WERI-Rb-1 (cell line): ENCODE measurements at regions not wholly inside any gene's neighbourhood (a gene's known extent, or its start where the extent isn't known, plus 50 kb on each side); places are given as distances from the start of the nearest gene placed in this dataset.
"Not testable (repeated sequence)": the region's sequence is repeated elsewhere in the genome, so short reads cannot be mapped to it uniquely, and the experiment has no call there.

Experiments used
- DNase-seq: peaks from one replicate; pipeline ENCODE4 v3.0.0-alpha.2; 2020
- H3K27ac ChIP-seq: fragments of 250-450 bp; sonication (Bioruptor Pico); 2 replicates; pipeline ENCODE4 v1.5.1; 2020; ENCODE audit warnings: mild to moderate bottlenecking, moderate library complexity
- H3K27me3 ChIP-seq: fragments of 250-450 bp; sonication (Bioruptor Pico); 2 replicates; pipeline ENCODE4 v1.5.1; 2021; ENCODE audit warnings: mild to moderate bottlenecking, low read depth, moderate library complexity; ENCODE audit not compliant: insufficient read depth, severe bottlenecking
- H3K36me3 ChIP-seq: fragments of 250-450 bp; sonication (Bioruptor Pico); 2 replicates; pipeline ENCODE4 v1.5.1; 2020; ENCODE audit warnings: mild to moderate bottlenecking, moderate library complexity
- H3K4me3 ChIP-seq: 2 replicates; pipeline ENCODE4 v1.5.1; 2011; ENCODE audit warnings: low read depth, mild to moderate bottlenecking, control low read depth, low read length
- H3K9me3 ChIP-seq: fragments of 250-450 bp; sonication (Bioruptor Pico); 2 replicates; pipeline ENCODE4 v1.5.1; 2021; ENCODE audit warnings: mild to moderate bottlenecking, moderate library complexity; ENCODE audit not compliant: severe bottlenecking

DNA sequence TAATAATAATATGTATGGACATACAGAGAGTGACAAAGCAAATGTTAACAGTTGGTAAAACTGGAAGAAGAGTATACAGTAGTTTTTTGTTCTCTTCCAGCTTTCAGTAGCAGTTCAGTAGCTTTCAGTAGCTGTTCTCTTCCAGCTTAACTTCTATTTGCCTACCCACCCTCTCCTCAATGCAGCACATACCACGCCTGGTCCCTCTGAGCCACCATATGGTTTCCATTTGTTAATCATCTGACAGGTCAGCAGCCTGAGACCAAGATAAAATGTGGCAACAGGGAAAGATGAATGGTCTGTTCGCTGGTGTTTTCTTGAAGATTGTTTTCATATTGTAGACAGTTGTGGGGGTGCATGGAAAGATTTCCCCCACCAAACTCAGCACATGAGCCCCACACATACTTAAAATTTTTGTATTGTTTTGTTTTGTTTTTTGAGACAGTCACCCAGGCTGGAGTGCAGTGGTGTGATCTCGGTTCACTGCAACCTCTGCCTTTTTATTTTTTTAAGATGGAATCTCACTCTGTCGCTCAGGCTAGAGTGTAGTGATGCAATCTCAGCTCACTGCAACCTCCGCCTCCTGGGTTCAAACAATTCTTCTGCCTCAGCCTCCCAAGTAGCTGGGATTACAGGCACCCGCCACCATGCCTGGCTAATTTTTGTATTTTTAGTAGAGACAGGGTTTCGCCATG, 56.8 kb downstream of the ATP6V0E2 start:
- H3K27me3 ChIP-seq, H3K36me3 ChIP-seq, H3K27ac ChIP-seq, H3K4me3 ChIP-seq, H3K9me3 ChIP-seq: not testable (repeated sequence)
- DNase-seq: peak; percentile 65

DNA sequence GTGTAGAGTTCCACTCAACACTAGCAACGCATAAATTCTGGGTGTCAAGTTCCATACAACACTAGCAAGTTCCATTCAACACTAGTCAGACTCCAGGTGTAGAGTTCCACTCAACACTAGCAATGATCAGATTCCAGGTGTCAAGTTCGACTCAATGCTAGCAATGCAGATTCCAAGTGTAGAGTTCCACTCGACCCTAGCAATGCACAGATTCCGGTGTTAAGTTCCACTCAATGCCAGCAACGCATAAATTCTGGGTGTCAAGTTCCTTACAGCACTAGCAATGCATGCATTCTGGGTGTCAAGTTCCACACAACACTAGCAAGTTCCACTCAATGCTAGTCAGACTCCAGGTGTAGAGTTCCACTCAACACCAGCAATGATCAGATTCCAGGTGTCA, 60.0 kb downstream of the ATP6V0E2 start:
- not testable (repeated sequence) for H3K4me3 ChIP-seq, H3K9me3 ChIP-seq, DNase-seq, H3K27ac ChIP-seq, H3K27me3 ChIP-seq, H3K36me3 ChIP-seq

- not testable (repeated sequence) for H3K27me3 ChIP-seq, H3K36me3 ChIP-seq, H3K27ac ChIP-seq, DNase-seq, H3K9me3 ChIP-seq, H3K4me3 ChIP-seq
Observed at GRCh38 chr7:149947346-149947745, 73.6 kb downstream of the ATP6V0E2 start.

- DNase-seq, H3K4me3 ChIP-seq, H3K27ac ChIP-seq, H3K9me3 ChIP-seq, H3K36me3 ChIP-seq, H3K27me3 ChIP-seq: not testable (repeated sequence)
Observed at GRCh38 chr7:149948444-149948843, 74.7 kb downstream of the ATP6V0E2 start.

- H3K36me3 ChIP-seq, H3K27me3 ChIP-seq, H3K4me3 ChIP-seq, H3K9me3 ChIP-seq, H3K27ac ChIP-seq: not testable (repeated sequence)
- DNase-seq: peak; percentile 18
Observed at GRCh38 chr7:149949863-149950577, 76.3 kb downstream of the ATP6V0E2 start.

DNA sequence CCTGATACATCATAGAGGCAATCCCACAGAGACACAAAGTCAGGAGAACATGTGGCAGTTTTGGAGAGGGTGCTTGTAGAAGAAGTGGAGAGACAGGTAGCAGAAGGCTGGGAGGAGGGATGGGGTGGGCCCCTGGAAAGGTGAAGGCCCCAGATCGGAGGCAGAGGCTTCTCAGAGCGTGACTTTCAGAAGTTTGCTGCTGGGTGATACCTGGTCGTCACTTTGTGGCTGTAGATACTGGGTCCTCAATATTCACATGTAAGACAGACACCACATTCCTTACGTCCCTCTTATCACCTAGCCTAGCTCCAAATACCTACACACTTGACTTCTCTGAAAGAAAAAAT, 76.8 kb downstream of the ATP6V0E2 start:
- H3K4me3 ChIP-seq, H3K27me3 ChIP-seq, DNase-seq, H3K36me3 ChIP-seq, H3K27ac ChIP-seq, H3K9me3 ChIP-seq: not testable (repeated sequence)

GRCh38 chr7:149951579-149951978, 77.8 kb downstream of the ATP6V0E2 start:
- not testable (repeated sequence) for H3K4me3 ChIP-seq, H3K36me3 ChIP-seq, H3K27me3 ChIP-seq, H3K9me3 ChIP-seq, H3K27ac ChIP-seq
- DNase-seq: peak; percentile 52

DNA sequence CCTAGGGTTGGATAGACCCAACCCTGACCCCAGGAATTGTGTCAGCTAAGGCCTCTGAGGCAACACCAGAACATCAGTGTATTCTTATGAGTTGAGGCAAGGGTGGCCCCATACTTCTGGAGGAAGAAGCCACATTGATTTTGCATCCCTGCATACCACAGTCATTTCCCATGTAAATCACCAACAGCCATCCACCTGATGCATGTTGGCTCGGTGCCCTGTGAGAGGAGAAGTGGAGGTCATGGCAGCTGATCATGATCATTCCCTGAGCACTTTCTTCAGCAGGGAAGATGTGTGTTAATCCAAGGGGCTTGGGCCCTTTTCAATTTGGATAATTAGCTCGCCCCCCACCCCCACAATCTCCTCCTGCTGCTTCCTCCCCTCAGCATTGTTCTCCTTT, 85.1 kb downstream of the ATP6V0E2 start:
- H3K36me3 ChIP-seq, H3K27ac ChIP-seq, H3K27me3 ChIP-seq, H3K9me3 ChIP-seq, H3K4me3 ChIP-seq: not testable (repeated sequence)
- peak; percentile 8 for DNase-seq

GRCh38 chr7:149960863-149961262, 87.1 kb downstream of the ATP6V0E2 start:
- H3K4me3 ChIP-seq, H3K36me3 ChIP-seq, DNase-seq, H3K9me3 ChIP-seq, H3K27me3 ChIP-seq, H3K27ac ChIP-seq: not testable (repeated sequence)

- DNase-seq, H3K36me3 ChIP-seq, H3K27me3 ChIP-seq, H3K9me3 ChIP-seq, H3K27ac ChIP-seq, H3K4me3 ChIP-seq: not testable (repeated sequence)
Observed at GRCh38 chr7:149961878-149962277, 88.1 kb downstream of the ATP6V0E2 start.

- H3K27me3 ChIP-seq, DNase-seq, H3K27ac ChIP-seq, H3K4me3 ChIP-seq, H3K9me3 ChIP-seq, H3K36me3 ChIP-seq: not testable (repeated sequence)
Observed at GRCh38 chr7:149962685-149963319, 89.0 kb downstream of the ATP6V0E2 start.

GRCh38 chr7:149963985-149964384, 90.2 kb downstream of the ATP6V0E2 start:
- not testable (repeated sequence) for H3K27ac ChIP-seq, H3K9me3 ChIP-seq, H3K36me3 ChIP-seq, H3K4me3 ChIP-seq, DNase-seq, H3K27me3 ChIP-seq

DNA sequence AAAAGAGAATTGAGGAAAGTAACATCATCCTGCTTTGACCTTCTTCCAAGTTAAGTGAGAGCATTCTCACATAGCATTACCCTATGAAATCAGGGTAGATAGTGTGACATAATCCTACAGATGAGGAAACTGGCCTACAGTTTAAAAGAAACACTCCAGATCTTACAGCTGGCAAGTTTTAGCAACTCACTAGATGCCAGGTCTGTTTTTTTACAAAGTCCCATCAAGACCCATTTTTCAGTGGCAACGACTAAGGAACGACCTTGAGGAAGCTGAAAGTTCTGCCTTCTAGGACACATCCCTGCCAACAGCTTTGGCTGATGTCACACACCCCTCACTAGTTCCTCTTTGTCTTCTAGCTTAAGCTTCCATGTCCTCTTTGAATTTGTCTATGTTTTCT, 92.7 kb downstream of the ATP6V0E2 start:
- DNase-seq, H3K36me3 ChIP-seq, H3K9me3 ChIP-seq, H3K27ac ChIP-seq, H3K4me3 ChIP-seq, H3K27me3 ChIP-seq: not testable (repeated sequence)

DNA sequence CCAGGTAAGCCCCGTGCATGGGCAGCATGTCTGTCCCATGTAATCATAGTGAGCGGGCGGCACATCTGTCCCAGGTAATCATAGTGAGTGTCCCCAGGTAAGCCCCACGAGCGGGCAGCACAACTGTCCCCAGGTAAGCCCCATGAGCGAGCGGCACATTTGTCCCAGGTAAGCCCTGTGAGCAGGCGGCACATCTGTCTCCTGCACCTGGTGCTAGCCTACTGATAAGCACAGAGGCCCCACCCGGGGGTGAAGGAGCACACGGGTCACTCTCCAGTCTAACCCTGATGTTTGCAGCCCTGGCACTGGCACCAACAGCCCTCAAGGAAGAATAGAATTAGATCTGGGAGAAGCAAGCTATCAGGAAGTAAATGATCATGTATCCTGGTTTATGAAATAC, 99.2 kb downstream of the ATP6V0E2 start:
- H3K4me3 ChIP-seq, H3K9me3 ChIP-seq, DNase-seq, H3K27me3 ChIP-seq, H3K27ac ChIP-seq, H3K36me3 ChIP-seq: not testable (repeated sequence)

GRCh38 chr7:149973681-149974080, 99.9 kb downstream of the ATP6V0E2 start:
- H3K27me3 ChIP-seq, H3K9me3 ChIP-seq, H3K27ac ChIP-seq, H3K36me3 ChIP-seq, H3K4me3 ChIP-seq, DNase-seq: not testable (repeated sequence)
